Transverse colon (tissue), 4 donors: ENCODE measurements at regions not wholly inside any gene's neighbourhood (a gene's known extent, or its start where the extent isn't known, plus 50 kb on each side); places are given as distances from the start of the nearest gene placed in this dataset.

ENCODE experiments used
- DNase-seq: peaks from one replicate; pipeline ENCODE4 v3.0.0-alpha.2; 2019
- H3K27ac ChIP-seq, 4 donors: fragments of 200-600 bp; sonication (generic); 2 replicates each; pipeline ENCODE4 v1.5.1; 2016 to 2018; ENCODE audit warnings: inconsistent platforms in 4 of 4
- H3K27me3 ChIP-seq: fragments of 200-600 bp; sonication (generic); 2 replicates; pipeline ENCODE4 v1.5.1; 2017; ENCODE audit warnings: inconsistent platforms
- H3K36me3 ChIP-seq, 4 donors: fragments of 200-600 bp; sonication (generic); 2 replicates each; pipeline ENCODE4 v1.5.1; 2017 to 2019; ENCODE audit warnings: inconsistent platforms in 4 of 4
- H3K4me1 ChIP-seq, 4 donors: fragments of 200-600 bp; sonication (generic); 2 replicates each; pipeline ENCODE4 v1.5.1; 2017 to 2020; ENCODE audit warnings: inconsistent platforms in 4 of 4
- H3K4me3 ChIP-seq, 4 donors: fragments of 200-600 bp; sonication (generic); 1 replicate in 1 of 4; 2 replicates in 3 of 4; pipeline versions ENCODE4 v1.5.1 to v1.6.1; 2017 to 2019; ENCODE audit warnings: inconsistent platforms in 4 of 4
- H3K9me3 ChIP-seq, 2 donors: fragments of 200-600 bp; sonication (generic); 2 replicates each; pipeline ENCODE4 v1.5.1; 2017 to 2019; ENCODE audit warnings: inconsistent platforms in 2 of 2
- EP300 ChIP-seq: sonication (generic); formaldehyde crosslinking; IDR thresholded peaks from one replicate; pipeline ENCODE4 v1.6.1; 2017; ENCODE audit warnings: antibody characterized with exemption, low read depth
- POLR2A ChIP-seq: fragments of 450-650 bp; IDR thresholded peaks from one replicate; pipeline ENCODE4 v1.6.1; 2016; ENCODE audit warnings: antibody characterized with exemption, mild to moderate bottlenecking, moderate library complexity
- POLR2AphosphoS5 ChIP-seq, 3 donors: sonication (generic); formaldehyde crosslinking; IDR thresholded peaks; one replicate each; pipeline ENCODE4 v1.6.1; 2016; ENCODE audit warnings: antibody characterized with exemption in 3 of 3
- WGBS, 2 donors: methylation state at CpG; one replicate each; pipeline ENCODE4 v1.1.5; 2018; ENCODE audit warnings: low coverage in 1 of 2; 5-methylcytosine and 5-hydroxymethylcytosine counted together
- in situ Hi-C, 4 donors: fragments of 200-750 bp; cut with MboI; loops; one replicate each; pipeline versions ENCODE4 v1.15.0 to v1.15.1; 2017; ENCODE audit warnings: low sequenced_read_pairs in 3 of 4, low pct_ligation_motif_present in 1 of 4, low pct_unique_long_range_greater_than_20kb in 1 of 4
- intact Hi-C: fragments of 100-400 bp; cut with DNase I; formaldehyde crosslinking; loops from one replicate; pipeline ENCODE4 v1.15.1; 2023; ENCODE audit warnings: low total_unique reads
- TF ChIP-seq, protein P1 (sequence below), 5 experiments: fragments of 200-600 bp in 3 of 5; fragments of 450-650 bp in 2 of 5; sonication (generic) in 3 of 5; IDR thresholded peaks; 1 replicate in 2 of 5; 2 replicates in 3 of 5; pipeline ENCODE4 v1.5.1; 2016 to 2017; ENCODE audit warnings: antibody characterized with exemption in 5 of 5, inconsistent platforms in 3 of 5, mild to moderate bottlenecking in 2 of 5, moderate library complexity in 1 of 5

DNA sequence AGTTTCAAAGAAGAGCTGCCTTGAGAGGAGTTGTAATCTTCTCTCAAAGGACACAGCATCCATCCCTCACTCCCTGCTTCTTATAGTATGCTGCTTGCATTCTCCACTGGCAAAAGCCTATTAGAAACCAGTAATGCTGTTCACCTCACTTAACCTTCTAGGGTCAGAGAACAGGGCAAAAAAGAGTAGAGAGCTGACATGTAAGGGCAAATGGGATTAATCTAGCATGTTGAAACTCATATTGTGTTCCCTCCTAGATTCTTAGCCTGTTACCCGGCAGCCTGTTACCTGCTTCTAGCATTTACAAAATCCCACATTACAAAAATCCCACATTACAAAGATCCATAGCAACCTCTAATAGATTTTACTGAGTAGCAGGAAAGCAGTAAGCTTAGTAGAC, 244.7 kb downstream of the SLC7A11 start:
- H3K36me3 ChIP-seq = no peaks in the 10 kb centered on the region
- no peaks in the 10 kb centered on the region for H3K27me3 ChIP-seq
- H3K4me1 ChIP-seq = no peaks in the 10 kb centered on the region
- TF ChIP-seq POLR2AphosphoS5 (IDR thresholded peaks at IDR 0.05) (no peak), EP300 (no peak), POLR2A (no peak)
- TF ChIP-seq, protein P1, sequence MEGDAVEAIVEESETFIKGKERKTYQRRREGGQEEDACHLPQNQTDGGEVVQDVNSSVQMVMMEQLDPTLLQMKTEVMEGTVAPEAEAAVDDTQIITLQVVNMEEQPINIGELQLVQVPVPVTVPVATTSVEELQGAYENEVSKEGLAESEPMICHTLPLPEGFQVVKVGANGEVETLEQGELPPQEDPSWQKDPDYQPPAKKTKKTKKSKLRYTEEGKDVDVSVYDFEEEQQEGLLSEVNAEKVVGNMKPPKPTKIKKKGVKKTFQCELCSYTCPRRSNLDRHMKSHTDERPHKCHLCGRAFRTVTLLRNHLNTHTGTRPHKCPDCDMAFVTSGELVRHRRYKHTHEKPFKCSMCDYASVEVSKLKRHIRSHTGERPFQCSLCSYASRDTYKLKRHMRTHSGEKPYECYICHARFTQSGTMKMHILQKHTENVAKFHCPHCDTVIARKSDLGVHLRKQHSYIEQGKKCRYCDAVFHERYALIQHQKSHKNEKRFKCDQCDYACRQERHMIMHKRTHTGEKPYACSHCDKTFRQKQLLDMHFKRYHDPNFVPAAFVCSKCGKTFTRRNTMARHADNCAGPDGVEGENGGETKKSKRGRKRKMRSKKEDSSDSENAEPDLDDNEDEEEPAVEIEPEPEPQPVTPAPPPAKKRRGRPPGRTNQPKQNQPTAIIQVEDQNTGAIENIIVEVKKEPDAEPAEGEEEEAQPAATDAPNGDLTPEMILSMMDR (IDR thresholded peaks at IDR 0.05) = no peak
- H3K4me3 ChIP-seq = no peak overlapping the region
- no peaks in the 10 kb centered on the region for H3K9me3 ChIP-seq
- no peak for DNase-seq
- intact Hi-C loops = no loop called here
- WGBS, 2 donors = 0 to 100% methylated on average over 1 of the region's 1 CpG
- H3K27ac ChIP-seq = no peak overlapping the region
- in situ Hi-C loops = no loop called here

DNA sequence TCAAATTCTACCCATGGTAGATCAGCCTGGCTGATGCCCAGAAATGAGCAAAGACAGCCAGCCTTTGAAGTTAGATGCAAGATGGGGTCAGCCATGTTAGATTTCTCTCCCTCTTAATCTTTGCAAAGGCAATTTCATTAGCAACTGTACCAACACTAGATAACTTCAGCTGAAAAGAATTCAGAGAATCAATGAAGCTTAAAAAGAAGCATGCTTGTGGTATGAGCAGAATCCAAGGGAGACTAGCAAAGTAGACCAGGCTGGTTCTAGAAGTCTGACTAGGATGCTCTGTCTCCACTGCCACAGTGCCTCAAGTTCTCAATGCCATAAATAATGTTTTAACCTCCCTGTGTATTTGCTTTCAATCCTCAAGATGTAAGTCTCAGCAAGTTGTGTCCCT, 247.3 kb downstream of the SLC7A11 start:
- Histone ChIP-seq H3K27ac (no peak overlapping the region), H3K36me3 (no peaks in the 10 kb centered on the region), H3K4me3 (no peak overlapping the region), H3K27me3 (no peaks in the 10 kb centered on the region), H3K9me3 (no peaks in the 10 kb centered on the region), H3K4me1 (no peaks in the 10 kb centered on the region)
- in situ Hi-C loops = no loop called here
- TF ChIP-seq, protein P1 (IDR thresholded peaks at IDR 0.05) = no peak
- TF ChIP-seq POLR2A (no peak), EP300 (no peak), POLR2AphosphoS5 (IDR thresholded peaks at IDR 0.05) (no peak)
- intact Hi-C loops = no loop called here
- DNase-seq = no peak

DNA sequence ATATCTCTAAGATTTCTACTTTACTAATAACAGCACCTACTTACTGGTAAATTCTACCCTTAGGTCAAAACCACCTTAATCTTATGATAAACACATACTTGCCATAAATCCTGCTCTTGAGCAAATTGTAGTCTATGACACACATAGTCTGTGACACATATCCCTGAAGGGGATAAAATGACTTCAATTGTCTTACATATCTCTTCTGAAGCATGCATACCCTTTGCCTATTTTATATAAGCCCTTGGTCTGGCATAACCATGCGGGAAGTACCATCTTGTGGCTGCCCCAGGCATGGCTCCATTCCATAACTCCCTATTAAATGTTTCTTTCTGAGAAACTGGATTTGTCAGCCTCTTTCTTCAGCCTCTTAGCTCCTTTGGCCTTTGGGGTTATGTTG, 248.9 kb downstream of the SLC7A11 start:
- TF ChIP-seq EP300 (no peak), POLR2AphosphoS5 (IDR thresholded peaks at IDR 0.05) (no peak), POLR2A (no peak)
- TF ChIP-seq, protein P1 (IDR thresholded peaks at IDR 0.05) = no peak
- intact Hi-C loops (no loop called here), in situ Hi-C loops (no loop called here)

DNA sequence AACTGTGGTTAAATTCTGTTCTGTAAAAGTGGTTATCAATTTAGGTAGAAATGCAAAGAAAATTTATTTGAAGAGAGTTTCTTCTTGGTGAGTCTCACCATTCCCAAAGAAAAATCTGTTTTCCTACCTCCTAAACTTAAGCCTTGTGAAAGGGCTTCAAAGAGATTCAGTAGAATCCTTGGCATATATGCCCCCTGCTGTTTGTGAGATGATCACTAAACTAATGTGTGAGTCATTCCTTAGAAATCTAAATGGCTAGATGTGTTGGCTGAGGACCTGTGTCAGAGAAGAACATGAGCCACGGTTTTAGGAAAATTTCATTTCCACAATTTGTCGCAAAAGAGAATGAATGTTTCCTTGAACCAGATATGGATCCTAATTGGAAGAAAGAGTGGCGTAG, 260.9 kb downstream of the SLC7A11 start:
- 94 to 97% methylated on average over 3 of the region's 3 CpGs for WGBS, 2 donors
- in situ Hi-C loops (no loop called here), intact Hi-C loops (no loop called here)

More for the DNA sequence above, 248.9 kb downstream of the SLC7A11 start:
- no peaks in the 10 kb centered on the region for H3K27me3 ChIP-seq
- H3K9me3 ChIP-seq = no peaks in the 10 kb centered on the region
- H3K27ac ChIP-seq = no peak overlapping the region
- DNase-seq = no peak
- 71 to 96% methylated on average over 1 of the region's 1 CpG for WGBS, 2 donors
- H3K36me3 ChIP-seq = no peaks in the 10 kb centered on the region
- no peaks in the 10 kb centered on the region for H3K4me1 ChIP-seq
- no peak overlapping the region for H3K4me3 ChIP-seq

DNA sequence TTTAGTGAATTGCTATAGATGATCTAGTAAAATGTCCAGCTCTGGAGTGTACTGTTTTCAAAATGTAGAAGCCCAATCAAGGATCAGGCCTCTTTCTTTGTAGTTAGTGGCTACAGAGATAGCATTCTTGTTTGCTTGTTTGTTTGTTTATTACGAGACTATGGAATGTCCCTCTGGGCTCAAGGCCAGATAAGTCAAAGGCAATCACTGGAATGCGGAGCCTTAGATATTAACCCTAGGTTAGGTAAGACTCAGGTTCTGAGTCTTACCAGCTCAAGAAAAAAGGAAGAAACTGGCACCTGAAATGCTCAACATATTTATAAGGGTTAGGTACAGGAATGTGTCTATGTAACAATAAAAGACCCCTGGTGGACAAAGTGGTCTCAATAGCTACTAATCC, 261.5 kb downstream of the SLC7A11 start:
- no peaks in the 10 kb centered on the region for H3K9me3 ChIP-seq
- in situ Hi-C loops = no loop called here
- WGBS, 2 donors = 40 to 64% methylated on average over 2 of the region's 2 CpGs
- intact Hi-C loops = no loop called here
- no peak overlapping the region for H3K27ac ChIP-seq
- no peak for DNase-seq
- no peaks in the 10 kb centered on the region for H3K4me1 ChIP-seq
- TF ChIP-seq EP300 (no peak), POLR2A (no peak)
- TF ChIP-seq, protein P1 (IDR thresholded peaks at IDR 0.05) = no peak
- no peaks in the 10 kb centered on the region for H3K36me3 ChIP-seq
- H3K27me3 ChIP-seq = no peaks in the 10 kb centered on the region
- no peak overlapping the region for H3K4me3 ChIP-seq

More for the DNA sequence above, 260.9 kb downstream of the SLC7A11 start:
- Histone ChIP-seq H3K9me3 (no peaks in the 10 kb centered on the region), H3K4me1 (no peaks in the 10 kb centered on the region), H3K27me3 (no peaks in the 10 kb centered on the region), H3K4me3 (no peak overlapping the region), H3K36me3 (no peaks in the 10 kb centered on the region), H3K27ac (no peak overlapping the region)
- no peak for DNase-seq
- TF ChIP-seq POLR2A (no peak), EP300 (no peak), POLR2AphosphoS5 (IDR thresholded peaks at IDR 0.05) (no peak)
